ENCODE measurements at regions not wholly inside any gene's neighbourhood (a gene's known extent, or its start where the extent isn't known, plus 50 kb on each side); places are given as distances from the start of the nearest gene placed in this dataset.

- TF ChIP-seq USF2 (IDR thresholded peaks at IDR 0.05; ENCODE audit: low read depth, low read length): no peak
- no peak for TF ChIP-seq CTCF (conservative IDR thresholded peaks at IDR 0.05; ENCODE audit: low read depth, low read length)
- no peak for TF ChIP-seq MXI1 (IDR thresholded peaks at IDR 0.05; ENCODE audit: borderline replicate concordance, low read depth, low read length)
- no peak for TF ChIP-seq POLR2A (IDR thresholded peaks at IDR 0.05; ENCODE audit: low read depth, low read length)
- no peak for TF ChIP-seq BHLHE40 (IDR thresholded peaks at IDR 0.05; ENCODE audit: low read depth, low read length)
- TF ChIP-seq RAD21 (IDR thresholded peaks at IDR 0.05; ENCODE audit: low read length): no peak
- no peak for TF ChIP-seq NFE2L2 (IDR thresholded peaks at IDR 0.05; ENCODE audit: low read depth, low read length)
- TF ChIP-seq ELK1 (IDR thresholded peaks at IDR 0.05; ENCODE audit: borderline replicate concordance, low read depth, low read length): no peak
- TF ChIP-seq RCOR1 (IDR thresholded peaks at IDR 0.05; ENCODE audit: insufficient replicate concordance, low read length): no peak
Observed at GRCh38 chr13:22945321-22946226, 235.2 kb upstream of the SGCG start.
